ENCODE measurements at regions not wholly inside any gene's neighbourhood (a gene's known extent, or its start where the extent isn't known, plus 50 kb on each side); places are given as distances from the start of the nearest gene placed in this dataset.

DNA sequence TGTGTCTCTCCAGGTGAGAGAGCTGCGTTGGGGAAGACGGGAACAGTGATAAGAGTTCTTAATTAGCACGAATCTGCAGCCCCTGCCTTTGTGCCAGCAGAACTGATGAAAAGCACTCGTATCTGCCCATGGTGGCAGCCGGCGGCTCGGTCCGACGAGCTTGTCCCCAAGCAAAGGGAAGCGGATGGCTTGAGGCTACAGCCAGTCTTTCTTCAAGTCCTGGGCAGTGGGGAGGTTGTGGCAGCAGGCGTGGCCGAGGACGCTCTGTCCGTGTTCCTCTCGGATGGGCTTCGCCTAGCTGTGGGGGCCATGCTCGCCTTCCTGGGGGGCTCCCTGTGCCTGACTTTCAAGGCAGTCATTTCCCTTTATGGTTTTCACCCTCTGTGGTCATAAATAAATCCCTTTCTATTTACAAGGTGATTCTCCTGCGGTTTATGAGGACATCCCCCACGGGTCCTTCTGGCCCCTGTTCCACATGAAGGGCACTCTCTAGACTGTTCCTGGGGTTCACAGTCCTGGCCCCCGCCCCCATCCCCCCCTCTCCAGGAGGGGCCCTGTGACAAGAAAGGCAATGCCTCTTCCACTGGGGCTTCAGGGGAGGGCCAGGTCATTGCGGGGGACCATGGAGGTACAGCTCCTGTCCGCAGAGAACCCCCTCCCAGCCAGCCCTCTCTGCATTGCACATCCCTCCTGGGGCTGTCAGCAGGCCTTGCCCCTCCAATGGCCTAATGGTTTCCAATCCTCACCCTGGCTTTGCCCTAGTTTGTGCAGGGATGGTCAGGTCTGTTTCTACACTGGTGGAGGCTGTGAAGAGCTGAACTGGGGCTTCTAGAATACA, 1212.3 kb downstream of the BRD1 start:
- DNase-seq (ENCODE audit: low read depth) = no peak

DNA sequence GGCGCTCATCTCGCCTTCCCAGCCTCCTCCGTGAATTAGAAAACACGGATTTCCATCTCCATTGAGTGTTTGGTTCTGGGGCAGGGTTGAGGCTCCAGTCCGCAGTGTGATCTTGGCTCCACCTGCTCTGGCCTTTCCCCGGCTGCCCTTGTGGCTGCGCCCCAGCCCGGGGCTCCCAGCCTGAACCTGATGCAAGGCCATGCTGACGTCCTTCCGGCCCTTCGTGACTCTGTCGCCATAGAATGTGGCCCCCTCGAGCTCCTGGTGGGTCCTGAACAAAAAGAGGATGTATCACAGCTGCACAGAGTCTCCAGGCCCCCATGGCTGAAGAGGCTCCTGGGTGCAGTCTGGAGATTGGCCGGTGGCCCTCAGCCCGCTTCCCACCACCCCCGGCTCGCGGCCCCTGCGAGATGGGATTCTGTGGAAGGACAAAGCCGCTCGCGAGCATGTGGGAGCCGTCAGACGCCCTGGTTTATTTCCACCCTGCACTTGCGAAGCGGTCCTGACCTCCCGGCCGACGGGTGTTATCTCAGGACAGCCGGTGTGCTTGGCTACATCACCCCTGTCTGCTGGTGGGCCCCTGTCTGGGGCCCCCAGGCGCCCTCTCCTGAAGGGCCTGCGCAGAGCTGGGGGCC, 1214.0 kb downstream of the BRD1 start:
- no peak for DNase-seq (ENCODE audit: low read depth)

DNA sequence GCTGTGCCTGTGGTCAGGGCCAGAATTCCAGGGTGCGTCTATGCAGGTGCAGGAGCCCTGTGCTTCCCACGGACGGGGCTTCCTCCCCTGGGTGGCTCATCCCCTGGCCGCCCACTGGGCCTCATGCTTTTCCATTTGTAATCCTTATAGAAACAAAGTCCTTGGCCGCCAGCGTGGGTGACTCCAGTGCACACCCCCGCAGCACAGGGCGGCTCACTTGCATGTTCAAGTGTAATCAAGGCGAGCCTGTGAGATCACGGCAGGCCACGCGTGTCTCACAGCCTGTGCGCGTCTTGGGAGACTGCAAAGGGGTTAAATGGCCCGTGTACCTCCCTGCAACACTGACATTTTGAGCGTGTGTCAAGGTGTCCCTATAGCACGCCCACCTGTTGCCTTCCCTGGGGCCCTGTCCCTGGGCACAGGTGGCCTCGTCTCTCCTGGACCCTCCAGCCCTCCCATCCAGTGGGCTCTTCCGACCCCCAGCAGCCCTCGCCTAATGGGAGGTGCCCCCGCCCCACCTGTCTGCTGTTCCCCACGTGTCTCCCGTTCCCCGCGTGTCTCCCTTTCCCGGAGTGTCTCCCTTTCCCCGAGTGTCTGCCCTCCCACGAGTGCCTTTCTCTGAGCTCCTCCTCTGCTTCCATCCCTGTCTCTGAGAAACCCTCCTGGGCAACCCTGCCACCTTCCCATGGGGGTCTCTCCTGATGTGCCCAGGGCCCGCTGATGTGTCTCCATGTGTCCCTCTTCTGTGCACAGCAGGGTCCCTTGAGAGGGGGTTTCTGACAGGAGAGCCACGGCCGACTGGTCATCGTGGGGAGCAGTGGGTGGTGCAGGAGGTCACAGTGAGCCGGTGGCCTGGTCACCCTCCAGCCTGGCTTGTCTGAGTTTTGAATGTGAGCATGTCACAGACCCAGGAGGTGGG, 1215.3 kb downstream of the BRD1 start:
- DNase-seq (ENCODE audit: low read depth) = no peak

DNA sequence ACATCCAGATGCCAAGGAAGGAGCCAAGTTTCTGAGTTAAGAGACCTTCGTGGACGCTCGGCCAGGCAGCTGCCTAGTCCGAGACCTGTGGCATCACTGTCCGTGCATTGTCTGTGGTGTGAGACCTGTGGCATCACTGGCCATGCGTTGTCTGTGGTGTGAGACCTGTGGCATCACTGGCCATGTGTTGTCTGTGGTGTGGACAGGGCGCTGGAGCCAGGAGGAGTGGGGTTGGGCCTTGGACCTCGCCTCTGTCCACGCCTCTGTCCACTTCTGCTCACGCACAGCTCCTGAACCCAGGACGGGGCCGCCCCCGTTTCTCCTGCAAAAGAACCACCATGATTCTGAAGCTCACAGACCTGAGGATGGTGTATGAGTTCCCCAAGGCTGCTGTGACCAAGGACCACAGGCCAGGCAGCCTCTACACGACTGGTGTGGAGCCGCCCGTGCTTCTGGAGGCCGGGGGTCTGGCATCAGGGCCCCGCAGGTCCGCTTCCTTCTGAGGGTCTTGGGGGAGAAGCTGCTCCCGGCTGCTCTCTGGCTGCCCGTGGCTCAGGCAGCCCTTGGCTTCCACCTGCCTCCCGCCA, 1218.3 kb downstream of the BRD1 start:
- no peak for DNase-seq (ENCODE audit: low read depth)

DNA sequence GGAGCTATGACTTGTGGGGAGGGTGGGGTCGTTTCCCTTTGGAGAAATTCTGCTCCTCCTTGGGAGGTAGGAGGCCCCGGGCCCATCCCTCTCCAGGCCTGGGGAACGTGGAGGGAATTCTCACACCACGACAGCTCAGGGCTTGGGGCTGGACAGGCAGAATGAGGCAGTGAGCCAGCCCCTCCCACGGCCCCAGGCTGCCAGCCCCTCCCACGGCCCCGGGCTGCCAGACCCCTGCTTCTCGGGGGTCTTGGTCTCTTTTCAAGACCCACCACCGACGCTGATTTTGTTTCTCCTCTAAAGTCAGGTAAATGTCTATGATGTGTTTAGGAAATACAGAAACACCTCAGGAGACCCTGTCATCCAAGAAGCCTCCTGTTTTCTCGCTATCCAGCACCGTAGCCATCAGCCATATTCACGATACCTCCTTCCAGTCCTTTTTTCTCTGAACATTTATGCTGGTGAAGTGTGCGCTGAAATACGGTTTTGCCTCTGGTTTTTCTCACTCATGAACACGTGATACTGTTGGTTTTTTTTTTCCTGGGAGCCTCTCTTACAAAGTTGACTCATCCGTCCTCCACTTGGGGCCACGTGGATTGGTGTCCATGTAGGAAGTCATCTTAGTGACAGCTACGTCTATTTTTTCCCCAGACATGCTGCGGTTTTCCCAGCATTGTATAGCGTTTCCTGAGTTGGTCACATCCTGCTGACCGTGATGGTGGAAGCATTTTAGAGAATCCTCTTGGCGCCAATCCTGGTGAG, 1219.6 kb downstream of the BRD1 start:
- no peak for DNase-seq (ENCODE audit: low read depth)

DNA sequence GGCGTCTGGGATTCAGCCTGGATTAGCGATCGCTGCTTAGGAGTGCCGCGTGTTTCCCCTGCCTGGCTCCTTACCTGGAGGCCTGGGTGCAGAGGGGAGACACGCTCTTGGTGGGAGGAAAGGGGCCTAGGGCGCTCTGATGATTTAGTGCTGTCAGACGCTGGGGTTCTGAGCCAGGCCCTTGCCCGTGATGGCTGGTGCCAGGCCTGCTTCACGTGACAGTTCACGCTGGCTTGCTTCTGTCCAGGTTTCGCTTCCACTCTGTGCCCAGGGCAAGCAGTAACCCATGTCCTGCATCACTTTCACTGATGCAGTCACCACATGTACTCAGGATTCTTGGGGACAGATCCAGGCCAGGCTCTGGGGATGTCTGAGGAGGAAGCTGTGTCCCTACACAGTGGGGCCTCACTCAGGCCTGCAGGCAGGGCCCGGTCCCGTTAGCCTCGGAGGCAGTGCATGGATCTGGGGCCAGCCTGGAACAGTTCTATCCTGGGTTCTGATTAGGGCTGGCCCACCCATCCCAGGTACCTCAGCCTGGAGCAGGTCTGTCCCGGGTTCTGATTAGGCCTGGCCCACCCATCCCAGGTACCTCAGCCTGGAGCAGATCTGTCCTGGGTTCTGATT, 1220.9 kb downstream of the BRD1 start:
- DNase-seq (ENCODE audit: low read depth) = no peak

DNA sequence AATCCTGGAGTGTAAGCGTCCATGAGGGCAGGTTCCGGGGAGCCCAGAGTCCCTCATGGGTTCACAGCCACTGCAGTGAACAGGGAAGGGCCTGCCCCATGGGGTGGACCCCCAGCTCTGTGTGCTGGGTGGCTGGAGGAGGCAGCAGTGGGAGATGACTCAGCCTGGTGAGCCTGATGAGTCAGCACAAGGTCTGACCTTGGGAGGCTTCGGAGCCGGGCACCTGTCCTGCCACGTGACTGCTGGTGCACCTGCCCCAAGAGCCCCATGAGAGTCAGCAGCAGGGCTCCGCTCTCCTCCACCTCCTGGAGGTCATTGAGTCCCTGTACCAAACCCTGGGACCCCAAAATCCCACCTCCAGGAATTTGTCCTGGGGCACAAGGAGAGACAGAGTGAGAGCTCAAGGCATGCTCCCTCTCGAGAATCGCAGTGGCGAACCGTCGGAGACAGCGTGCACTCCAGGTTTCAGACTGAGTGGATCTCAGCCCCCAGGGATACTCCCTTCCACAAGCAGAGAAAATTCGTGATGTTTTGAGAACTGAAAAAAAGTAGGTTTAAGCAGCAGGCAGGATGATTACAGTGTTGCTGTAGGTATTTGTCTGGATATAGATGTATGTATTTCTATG, 1221.7 kb downstream of the BRD1 start:
- DNase-seq (ENCODE audit: low read depth) = no peak

DNA sequence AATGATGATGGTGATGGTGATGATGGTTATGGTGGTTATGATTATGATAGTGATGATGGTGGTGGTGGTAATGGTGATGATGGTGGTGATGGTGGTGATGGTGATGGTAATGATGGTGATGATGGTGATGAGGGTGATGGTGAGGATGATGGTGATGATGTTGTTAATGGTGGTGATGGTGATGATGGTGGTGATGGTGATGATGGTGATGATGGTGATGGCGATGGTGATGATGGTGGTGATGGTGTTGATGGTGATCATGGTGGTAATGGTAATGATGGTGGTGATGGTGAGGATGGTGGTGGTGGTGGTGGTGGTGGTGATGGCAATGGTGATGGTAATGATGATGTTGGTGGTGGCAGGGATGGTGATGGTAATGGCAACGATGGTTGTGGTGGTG, 1222.5 kb downstream of the BRD1 start:
- no peak for DNase-seq (ENCODE audit: low read depth)

DNA sequence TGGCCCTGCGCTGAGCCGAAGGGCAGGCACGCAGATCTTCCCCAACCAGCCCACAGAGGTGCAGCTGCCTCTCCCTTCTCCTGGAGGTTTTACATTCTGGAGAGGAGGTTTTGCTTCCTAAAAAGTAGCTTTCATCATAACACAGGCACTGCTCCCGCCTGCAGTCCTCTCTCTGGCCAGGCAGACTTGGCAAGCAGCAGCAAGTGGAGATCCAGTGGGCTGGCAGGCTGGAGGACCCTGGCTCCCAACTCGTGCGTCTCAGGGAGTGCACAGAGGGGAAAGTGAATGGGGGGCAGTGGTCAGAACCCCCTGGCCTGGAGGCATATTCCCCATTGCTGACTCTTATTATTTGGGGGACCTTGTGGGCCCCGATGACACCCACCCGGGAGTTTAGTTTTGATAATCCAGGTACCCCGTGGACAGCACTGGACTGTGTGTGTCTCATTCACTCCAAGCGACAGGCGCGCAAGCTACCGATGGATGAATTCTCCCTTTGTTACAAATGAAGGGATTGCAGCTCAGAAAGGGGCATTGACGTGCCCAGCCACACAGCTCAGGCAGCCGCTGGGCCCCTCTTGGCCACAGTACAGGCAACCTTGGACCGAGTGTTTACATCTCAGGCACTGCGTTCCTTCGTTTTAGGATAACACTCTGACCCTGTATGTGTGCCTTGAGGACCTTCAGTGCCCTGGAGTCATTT, 1223.9 kb downstream of the BRD1 start:
- DNase-seq (ENCODE audit: low read depth) = no peak

DNA sequence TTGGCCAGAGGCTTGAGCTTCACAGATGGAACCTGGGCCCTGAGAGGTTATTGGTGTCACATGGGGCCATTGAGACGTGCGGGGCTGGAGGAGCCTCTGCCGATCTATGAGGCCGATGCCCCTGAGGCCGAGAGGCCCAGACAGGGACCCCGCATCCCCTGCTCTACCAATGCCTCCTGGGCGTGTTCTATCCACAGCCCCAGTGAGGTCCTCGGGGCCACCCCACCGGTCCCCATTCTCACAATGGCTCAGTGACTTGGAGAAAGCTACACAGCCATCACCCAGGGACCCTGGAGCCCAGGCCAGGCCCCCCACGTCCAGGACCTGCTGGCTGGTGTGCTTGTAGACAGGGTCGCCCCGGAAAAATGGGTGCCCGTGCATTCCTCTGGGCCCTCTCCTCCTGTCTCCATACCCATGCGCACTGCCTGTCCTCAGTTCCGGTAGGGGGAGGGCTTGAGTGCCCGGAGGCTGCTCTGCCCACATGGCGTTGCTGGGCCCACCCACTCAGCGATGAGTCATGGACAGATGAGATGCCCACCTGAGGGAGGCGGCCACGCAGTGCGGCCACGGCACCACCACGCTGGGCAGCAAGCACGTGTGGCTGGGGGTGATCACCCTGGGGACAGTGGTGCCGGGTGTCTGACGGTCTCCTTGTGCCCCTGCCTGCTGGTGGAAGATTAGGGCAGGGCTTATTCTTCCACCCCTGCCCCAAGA, 1224.7 kb downstream of the BRD1 start:
- no peak for DNase-seq (ENCODE audit: low read depth)

DNA sequence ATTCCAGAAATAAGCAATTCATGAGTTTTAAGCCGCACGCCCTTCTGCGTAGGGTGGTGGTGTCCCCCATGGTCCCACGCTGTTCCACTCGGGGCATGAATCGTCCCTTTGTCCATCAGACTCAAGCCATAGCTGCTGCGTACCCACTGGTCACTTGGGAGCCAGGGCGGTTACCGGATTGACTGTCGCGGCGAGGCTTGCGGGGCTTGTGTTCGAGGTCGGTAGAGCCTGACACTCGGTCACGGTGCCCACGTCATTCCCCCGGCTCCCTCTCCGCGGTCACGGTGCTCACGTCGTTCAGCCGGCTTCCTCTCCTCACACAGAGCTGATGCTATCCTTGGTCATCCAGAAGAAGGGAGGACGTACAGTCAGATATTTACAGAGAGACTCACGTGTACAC, 1227.0 kb downstream of the BRD1 start:
- DNase-seq (ENCODE audit: low read depth) = no peak

DNA sequence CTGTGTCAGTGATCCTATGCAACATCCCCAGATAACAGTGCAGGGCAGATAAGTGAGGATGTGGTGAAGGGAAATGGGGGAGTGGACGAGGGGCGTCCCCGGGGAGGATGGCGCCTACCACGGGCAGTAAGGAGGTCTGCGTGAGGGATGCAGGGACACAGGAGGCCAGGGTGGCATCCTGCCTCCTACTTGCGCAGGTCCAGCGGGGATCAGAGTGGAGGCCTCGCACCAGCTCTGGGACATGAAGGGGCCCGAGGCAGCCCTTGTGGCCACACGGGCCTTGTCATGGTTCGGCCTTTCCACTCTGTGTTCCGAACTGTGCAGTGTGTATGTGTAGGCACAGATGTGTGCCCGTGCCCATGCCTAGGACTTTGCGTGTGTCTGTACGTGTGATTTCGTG, 1227.5 kb downstream of the BRD1 start:
- no peak for DNase-seq (ENCODE audit: low read depth)

DNA sequence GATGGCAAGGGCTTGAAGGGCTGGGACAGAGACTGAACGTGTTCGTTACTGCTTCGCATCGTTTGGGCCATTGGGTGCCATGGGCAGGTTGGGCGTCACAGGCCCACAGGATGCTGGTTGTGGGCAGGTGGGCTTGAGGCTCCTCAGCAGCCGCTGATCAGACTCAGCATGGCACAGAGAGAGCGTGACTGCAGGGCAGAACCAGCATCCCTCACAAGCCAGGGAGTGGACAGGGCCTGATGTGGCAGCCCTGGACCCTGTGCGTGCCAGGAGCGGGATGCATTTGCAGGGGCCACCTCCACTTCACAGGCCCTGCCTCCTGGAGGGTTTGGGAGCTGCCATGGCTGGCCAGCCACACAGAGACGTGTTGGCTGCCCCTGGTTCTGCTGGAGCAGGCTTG, 1228.3 kb downstream of the BRD1 start:
- no peak for DNase-seq (ENCODE audit: low read depth)

DNA sequence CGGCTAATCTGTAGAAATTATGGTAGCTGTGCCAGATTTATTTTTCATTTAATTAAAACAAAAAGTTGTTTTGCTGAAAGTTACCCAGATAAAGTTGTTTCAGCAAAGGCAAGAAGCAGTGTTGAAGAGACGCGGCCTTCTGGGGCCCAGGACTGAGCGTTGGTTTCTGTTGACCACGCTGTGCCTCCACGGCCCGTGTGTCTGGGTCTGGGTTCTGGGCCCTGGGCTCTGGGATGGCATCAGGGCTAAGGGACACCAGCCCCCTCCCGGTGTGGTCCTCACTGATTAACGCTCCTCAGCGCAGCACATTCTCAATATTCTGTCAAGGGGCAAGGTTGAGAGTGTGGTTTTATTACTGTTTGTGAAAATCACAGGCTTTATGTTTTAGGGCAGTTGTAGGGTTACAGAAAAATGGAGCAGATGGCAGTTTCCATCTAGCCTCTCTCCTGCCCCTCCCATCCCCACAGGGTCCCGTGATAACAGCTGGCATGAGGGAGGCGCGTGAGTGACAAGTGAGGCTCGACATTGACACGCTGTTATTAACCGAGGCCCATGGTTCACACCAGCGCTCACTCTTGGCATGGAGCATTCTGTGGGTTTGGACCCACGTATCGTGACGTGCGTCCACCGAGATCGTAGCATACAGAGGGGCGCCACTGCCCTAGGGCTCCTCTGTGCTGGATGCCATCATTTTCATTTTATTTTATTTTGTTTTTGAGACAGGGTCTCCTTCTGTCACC, 1231.4 kb downstream of the BRD1 start:
- no peak for DNase-seq (ENCODE audit: low read depth)

DNA sequence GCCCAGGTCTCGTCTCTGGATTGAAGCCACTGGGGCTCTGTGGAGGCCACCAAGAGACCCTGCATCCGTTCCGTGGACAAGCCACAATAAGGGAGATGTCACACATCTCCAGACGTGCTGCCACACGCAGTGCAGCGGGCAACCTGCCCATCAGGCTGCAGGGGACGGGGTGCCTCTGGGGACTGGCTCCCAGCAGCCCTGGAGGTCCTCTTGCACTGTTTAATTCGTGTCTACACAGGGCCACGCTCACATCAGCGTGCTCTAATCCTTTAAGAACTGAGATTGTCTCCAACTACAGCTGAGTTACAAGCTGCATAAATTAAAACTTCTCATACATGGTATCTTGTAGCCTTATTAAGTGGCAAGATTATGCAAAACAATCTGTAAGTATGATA, 1232.2 kb downstream of the BRD1 start:
- DNase-seq (ENCODE audit: low read depth) = no peak

DNA sequence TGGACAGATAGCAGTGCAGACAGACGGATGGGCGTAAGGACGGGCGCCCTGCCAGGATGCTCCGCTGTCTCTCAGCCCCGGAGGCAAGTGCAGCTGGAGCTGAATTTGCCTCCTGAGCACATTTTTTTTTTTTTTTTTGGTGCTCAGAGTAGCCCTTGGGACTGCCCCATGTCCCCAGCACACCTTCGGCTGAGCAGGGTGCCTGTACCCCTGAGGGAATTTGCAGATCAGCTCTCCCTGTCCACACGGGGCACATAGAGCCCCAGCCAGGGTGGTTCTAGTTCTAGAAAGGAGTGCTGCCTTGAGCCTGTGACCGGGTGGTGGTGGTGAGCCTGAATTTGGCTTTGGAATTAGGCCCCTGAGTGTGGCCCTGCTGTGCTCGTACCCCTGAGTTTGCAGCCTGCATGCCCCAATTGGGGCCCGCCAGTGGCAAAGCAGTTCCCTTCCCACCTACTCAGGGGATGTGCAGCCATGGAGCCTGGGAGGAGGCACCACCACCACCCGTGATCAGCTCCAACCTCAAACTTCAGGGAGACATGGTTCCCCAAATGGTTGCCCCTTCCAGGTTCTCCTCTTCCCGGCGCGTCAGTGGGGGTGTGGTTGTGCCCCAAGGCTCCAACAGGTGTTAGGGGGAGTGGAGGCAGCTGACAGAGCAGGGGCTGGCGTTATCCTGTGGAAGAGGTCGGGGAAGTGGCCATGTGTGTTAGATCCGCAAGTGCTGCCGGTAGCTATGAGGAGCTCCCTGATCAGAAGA, 1232.7 kb downstream of the BRD1 start:
- no peak for DNase-seq (ENCODE audit: low read depth)

DNA sequence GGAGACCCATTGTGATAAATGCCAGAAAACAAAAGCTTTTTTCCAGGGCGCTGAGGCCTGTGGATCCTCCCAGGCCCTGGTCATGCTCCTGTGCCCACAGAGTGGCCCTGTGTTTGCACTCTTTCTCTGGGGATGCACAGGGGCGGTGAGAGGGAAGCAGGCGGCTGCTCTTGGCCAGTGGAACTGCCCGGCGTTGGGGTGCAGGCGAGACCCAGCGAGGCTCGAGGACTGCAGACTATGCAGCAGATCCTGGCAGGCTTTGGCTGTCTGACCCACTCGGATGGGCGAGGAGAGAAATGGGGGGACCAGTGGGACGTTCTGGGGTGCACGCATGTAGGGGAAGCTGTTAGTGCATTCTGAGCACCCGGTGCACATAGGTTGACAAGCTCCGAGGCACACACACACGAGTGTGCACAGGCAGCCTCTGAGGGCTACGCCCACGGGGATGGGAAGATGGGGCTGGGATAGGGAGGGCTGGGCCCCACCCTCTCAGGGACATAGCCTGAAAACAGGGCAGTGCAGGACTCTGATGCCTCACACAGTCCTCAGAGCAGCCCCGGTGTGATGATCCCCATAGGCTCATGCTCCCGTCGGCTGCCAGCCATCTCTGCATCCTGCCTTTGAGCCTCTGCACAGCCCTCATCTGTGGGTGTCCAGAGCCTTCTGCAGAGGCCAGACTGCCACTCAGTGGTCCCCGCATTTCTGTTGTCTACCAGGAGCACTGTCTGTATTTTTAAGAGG, 1233.5 kb downstream of the BRD1 start:
- DNase-seq (ENCODE audit: low read depth) = no peak

Measured in activated T-helper 1 cell treated with Interleukin-2 at 50 U/mL for 16 hours (primary cell).